ENCODE measurements at regions not wholly inside any gene's neighbourhood (a gene's known extent, or its start where the extent isn't known, plus 50 kb on each side); places are given as distances from the start of the nearest gene placed in this dataset.
"Not testable (repeated sequence)": the region's sequence is repeated elsewhere in the genome, so short reads cannot be mapped to it uniquely, and the experiment has no call there.

DNA sequence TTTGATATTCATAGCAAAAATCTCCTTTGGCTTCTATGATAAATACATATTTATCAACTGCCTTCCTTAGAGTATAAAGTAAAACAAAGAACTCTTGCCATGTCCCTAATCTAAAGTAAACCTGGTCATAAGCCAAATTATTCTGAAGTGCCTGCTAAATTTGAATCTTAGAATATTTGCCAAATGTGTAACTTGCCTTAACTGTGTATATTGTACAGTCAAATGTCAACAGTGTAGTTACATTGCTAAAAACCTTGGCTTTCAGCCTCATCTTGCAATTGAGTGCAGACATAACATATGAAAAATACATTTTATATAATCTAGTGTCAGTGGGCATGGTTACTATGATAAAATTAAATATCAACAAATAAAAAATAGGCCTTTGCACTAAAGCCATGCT, 583.4 kb upstream of the ADAMTS5 start:
- ATAC-seq (no peak), DNase-seq (no peak)
- intact Hi-C loops (cut with DNase I, micrococcal nuclease), result no loop called here
- TF ChIP-seq, protein P1, sequence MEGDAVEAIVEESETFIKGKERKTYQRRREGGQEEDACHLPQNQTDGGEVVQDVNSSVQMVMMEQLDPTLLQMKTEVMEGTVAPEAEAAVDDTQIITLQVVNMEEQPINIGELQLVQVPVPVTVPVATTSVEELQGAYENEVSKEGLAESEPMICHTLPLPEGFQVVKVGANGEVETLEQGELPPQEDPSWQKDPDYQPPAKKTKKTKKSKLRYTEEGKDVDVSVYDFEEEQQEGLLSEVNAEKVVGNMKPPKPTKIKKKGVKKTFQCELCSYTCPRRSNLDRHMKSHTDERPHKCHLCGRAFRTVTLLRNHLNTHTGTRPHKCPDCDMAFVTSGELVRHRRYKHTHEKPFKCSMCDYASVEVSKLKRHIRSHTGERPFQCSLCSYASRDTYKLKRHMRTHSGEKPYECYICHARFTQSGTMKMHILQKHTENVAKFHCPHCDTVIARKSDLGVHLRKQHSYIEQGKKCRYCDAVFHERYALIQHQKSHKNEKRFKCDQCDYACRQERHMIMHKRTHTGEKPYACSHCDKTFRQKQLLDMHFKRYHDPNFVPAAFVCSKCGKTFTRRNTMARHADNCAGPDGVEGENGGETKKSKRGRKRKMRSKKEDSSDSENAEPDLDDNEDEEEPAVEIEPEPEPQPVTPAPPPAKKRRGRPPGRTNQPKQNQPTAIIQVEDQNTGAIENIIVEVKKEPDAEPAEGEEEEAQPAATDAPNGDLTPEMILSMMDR (IDR thresholded peaks at IDR 0.05), result no peak
- H3K9me3 ChIP-seq, result peaks cover 3% of the 10 kb centered on the region
- H3K4me1 ChIP-seq (ENCODE audit: low read depth), result no peaks in the 10 kb centered on the region
- H3K36me3 ChIP-seq (ENCODE audit: low read depth), result no peaks in the 10 kb centered on the region
- H3K4me3 ChIP-seq, result no peak overlapping the region

DNA sequence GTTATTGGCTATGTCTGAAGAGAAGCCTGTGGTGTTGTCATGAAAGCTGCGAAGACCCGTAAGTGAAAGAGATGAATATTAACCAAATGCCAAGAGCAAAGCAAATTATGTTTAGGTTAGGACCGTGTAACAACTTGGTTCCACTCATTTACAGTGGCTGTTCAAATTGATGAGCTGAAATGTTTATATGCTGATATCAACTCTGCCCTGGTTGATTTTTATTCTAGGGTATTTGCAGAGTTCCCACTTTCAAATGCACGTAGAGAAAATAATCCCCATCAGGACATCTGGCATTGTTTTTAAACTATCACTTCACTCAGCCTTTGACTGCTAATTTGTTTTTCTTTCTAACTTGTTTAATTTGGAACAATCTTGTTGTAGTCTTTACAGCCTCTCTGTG, 581.6 kb upstream of the ADAMTS5 start:
- TF ChIP-seq, protein P1 (IDR thresholded peaks at IDR 0.05), result no peak
- Histone ChIP-seq H3K4me1 (ENCODE audit: low read depth) (no peaks in the 10 kb centered on the region), H3K36me3 (ENCODE audit: low read depth) (no peaks in the 10 kb centered on the region), H3K4me3 (no peak overlapping the region), H3K9me3 (peaks cover 3% of the 10 kb centered on the region)
- intact Hi-C loops (cut with DNase I, micrococcal nuclease), result no loop called here
- DNase-seq (no peak), ATAC-seq (no peak)

DNA sequence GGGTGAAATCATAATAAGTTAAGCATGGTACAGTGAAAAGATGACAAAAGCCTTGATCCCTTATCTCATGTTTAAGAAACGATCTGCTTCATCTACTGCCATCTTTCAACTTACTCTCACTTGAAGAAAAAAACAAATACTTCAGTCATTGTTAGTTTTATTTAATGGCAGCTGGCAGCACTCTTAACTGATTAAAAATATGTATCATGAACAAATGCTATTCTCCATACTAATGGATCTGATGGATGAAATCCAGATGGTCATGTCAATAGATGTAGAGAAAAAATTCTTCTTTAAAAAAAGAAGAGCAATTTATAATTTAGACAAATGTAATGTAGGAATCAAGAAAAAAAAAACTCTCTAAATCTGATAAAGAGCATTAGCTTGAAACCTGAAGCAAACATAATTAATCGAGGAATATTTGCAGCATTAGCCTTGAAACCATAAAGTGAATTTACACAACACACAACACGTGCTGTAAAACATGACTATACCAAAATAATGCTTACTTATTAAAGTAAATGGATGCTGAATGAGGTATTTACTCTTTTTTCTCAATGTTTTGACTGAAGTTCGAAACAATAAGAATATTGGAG, 579.0 kb upstream of the ADAMTS5 start:
- Histone ChIP-seq H3K36me3 (ENCODE audit: low read depth) (no peaks in the 10 kb centered on the region), H3K4me1 (ENCODE audit: low read depth) (no peaks in the 10 kb centered on the region), H3K9me3 (no peaks in the 10 kb centered on the region), H3K4me3 (no peak overlapping the region)
- no peak for ATAC-seq
- TF ChIP-seq, protein P1 (IDR thresholded peaks at IDR 0.05), result no peak
- no peak for DNase-seq
- intact Hi-C loops (cut with DNase I, micrococcal nuclease), result no loop called here

DNA sequence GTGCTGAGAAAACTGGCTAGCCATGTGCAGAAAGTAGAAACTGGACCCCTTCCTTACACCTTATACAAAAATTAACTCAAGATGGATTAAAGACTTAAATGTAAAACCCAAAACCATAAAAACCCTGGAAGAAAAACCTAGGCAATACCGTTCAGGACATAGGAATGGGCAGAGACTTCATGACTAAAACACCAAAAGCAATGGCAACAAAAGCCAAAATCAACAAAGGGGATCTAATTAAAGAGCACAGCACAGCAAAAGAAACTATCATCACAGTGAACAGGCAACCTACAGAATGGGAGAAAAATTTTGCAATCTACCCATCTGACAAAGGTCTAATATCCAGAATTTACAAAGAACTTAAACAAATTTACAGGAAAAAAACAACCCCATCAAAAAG, 575.2 kb upstream of the ADAMTS5 start:
- intact Hi-C loops (cut with DNase I, micrococcal nuclease); ATAC-seq; DNase-seq; H3K9me3 ChIP-seq; H3K36me3 ChIP-seq (ENCODE audit: low read depth); H3K4me1 ChIP-seq (ENCODE audit: low read depth); H3K4me3 ChIP-seq: not testable (repeated sequence)

DNA sequence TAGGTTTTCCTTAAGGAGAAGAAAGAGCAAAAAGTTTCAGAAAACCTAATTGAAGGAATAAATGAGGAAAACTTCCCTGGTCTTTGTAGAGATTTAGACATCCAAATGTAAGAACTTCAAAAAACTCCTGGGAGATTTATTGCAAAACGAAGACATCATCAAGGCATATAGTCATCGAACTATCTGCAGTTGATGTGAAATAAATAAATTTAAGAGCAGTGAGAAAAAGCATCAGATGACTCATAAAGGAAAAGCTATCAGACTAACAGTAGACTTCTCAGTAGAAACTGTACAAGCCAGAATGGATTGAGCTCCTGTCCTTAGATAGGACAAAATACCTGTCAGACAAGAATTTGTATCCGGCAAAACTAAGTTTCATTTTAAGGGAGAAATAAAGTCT, 569.4 kb upstream of the ADAMTS5 start:
- Histone ChIP-seq H3K9me3 (no peaks in the 10 kb centered on the region), H3K36me3 (ENCODE audit: low read depth) (no peaks in the 10 kb centered on the region), H3K4me3 (no peak overlapping the region), H3K4me1 (ENCODE audit: low read depth) (peaks cover 7% of the 10 kb centered on the region)
- TF ChIP-seq, protein P1 (IDR thresholded peaks at IDR 0.05), result no peak
- no peak for DNase-seq
- ATAC-seq, result no peak
- intact Hi-C loops (cut with DNase I, micrococcal nuclease), result no loop called here

DNA sequence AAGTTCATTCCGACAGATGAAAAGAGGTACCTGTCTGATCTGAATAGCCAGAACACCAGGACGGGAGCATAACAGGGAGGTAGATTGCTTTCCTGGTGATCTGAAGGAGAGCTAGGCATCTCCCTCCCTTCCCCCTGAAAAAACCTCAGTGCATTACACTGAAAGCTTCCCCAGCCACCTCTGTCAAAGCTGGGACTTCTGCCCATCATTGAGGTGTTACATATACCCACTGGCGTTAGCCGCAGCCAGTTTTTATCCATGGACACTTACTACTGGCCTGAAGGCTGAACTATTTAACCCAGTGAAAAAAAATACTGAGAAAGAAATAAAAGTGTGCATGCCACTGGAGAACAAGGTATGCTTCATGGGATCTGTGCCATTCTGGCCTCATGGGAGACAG, 568.3 kb upstream of the ADAMTS5 start:
- Histone ChIP-seq H3K36me3 (ENCODE audit: low read depth) (no peaks in the 10 kb centered on the region), H3K9me3 (no peaks in the 10 kb centered on the region), H3K4me1 (ENCODE audit: low read depth) (peaks cover 7% of the 10 kb centered on the region), H3K4me3 (no peak overlapping the region)
- intact Hi-C loops (cut with DNase I, micrococcal nuclease), result no loop called here
- DNase-seq (no peak), ATAC-seq (no peak)
- TF ChIP-seq, protein P1 (IDR thresholded peaks at IDR 0.05), result no peak
